GM19239 (cell line): ENCODE measurements at regions not wholly inside any gene's neighbourhood (a gene's known extent, or its start where the extent isn't known, plus 50 kb on each side); places are given as distances from the start of the nearest gene placed in this dataset.

Source experiments
- DNase-seq: peaks from one replicate; pipeline ENCODE4 v3.0.0; 2011; ENCODE audit warnings: low spot score; ENCODE audit not compliant: insufficient read length
- FAIRE-seq: peaks from 2 replicates; lab custom pipeline; 2011; peaks lifted over from hg19 to GRCh38; lab: Jason Lieb, UNC

DNA sequence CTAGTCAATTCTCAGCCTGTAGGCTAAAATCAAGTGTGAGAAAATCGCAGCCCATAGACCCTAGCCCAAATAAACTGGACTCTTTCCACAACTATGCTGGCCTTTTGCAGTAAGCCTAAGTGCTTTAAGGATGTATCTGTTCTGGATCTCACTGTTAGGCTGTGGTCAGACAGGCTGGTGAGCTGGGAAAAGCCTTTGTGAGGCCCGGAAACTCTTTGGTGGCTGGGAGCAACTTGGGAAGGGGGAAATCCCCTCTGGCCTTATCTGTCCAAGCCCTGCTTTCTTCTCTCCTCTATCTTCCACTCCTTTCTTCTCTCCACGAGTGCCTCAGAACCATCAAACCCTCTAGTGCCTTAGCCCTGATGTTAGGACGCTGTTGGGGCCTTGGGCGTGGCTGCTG lies 135.4 kb downstream of the LACC1 start:
- FAIRE-seq (no peak), DNase-seq (no peak)

DNA sequence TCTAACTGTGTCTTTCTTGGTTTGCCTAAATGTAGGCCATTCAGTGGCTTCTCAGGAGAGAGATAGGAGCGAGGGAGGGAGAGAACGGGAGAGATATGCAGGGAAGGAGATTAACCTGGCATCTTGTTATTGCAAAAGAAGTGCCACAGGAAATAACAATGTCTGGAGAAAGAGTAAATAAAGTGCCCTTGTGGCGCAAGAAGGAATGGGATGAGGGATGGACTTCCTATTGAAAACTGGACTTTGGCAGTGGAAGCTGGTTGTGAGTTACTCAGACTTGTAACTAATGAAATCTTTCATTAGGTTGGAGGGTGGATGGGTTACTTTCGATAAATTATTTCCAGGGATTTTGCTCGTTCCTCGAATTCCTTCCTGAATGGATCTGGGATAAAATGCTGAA lies 136.1 kb downstream of the LACC1 start:
- no peak for DNase-seq

DNA sequence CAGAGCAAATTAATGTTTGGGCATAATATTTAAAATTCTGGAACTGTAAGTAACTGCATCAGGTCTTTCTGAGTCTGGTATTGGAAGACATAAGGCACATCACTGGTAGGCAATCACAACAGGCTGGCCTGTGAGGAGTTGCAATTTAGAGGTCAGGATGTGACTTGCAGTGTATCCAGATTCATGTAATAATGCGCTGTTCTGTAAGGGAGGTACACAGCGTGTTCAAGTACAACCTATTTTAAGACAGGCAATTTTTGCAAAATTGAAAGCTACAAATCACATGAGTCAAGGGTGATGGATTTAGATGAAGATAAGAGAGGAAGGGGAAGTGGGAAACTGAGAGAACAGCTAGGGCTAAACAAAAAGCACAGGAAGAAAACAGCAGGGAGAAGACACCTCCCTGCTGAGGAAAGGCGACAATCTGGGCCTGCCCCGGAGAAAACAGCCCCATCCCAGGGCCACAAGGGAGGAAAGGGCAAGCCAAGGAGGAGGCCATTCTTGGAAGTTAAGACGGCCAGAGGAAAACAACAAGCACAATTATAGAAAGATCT lies 138.1 kb downstream of the LACC1 start:
- DNase-seq = no peak
- FAIRE-seq = no peak

More for the DNA sequence above, 136.1 kb downstream of the LACC1 start:
- FAIRE-seq = no peak

DNA sequence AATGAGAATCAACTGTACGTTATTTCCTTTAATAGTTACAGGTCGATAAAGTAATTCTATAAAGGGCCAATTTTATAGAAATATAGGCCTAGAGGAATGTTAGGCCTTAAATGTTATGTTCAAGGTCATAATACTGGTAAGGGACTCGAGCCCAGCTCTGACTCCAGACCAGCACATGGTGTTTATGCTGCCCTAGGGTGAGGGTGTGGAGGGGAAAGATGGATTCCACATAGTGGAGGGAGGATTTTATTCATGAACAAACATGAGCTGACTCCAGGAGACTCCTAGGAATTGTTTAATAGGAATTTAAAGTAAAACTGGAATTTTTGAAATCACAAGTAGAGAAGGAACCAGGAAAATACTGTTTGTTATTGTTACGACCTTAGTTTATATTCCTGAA lies 139.9 kb downstream of the LACC1 start:
- no peak for FAIRE-seq
- DNase-seq = no peak

DNA sequence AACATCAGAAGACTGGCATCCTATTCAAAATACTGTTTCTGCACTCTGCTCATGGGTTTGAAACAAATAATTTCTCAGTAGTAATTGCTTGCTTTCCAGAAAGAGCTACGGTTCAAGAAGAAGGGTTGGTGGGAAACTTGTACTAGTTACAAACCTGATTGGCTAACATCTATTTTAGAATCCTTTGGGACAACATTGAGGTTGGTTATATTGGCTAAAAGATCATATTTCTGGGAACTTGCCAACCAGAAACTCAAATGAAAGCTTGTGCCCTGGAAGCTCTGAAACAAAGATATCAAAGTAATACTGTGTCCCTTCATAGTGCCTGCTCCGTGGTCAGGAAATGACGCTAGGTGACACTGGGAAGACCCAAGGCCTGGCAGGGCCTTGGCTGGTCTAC lies 141.7 kb downstream of the LACC1 start:
- DNase-seq (no peak), FAIRE-seq (no peak)

DNA sequence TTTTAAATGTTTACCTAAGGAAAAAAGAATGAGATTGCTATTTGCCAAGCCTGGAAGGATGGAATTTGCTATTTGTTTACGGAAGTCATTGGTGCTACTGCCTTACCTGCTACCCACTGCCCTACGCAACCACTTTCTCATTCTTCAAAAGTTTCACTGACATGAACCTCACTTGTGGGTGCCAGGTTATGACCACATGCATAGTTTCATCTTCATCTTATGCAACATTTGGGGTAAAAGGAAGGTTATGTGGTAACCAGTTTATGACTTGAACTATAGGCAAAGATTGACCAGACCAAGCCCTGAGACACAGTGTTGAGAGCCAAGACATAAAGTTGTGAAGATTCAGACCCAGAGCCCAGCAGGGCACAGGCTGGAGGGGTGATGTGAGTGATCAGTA lies 142.5 kb downstream of the LACC1 start:
- DNase-seq (no peak), FAIRE-seq (no peak)

DNA sequence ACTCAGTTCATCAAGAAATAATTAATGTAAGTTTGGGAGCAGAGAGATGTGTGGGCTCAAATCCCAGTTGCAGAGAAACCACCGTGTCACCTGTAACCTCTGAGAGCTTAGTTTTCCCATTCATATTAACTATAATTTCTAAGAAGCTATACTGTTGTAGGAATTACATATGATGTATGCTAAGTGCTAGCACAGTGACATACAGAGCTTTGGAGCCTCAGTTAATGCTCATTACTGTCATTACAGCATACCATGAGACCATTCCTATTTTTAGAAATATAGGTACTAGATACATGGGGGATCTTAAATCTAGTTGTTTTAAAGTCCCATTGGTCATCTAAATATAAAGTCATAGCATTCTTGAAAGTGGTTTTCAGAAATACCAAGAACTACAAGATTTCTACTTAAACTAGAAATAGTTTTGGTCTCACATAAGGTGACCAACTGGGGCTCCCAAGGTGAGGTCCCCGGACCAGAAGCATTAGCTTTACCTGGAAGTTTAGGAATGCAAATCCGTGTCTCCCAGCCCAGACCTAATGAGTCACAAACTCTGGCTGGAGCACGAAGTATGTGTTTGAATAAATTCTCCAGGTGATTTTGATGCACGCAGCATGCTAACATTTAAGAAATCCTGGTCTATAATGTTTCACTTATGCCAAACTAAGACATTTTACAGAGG lies 144.6 kb downstream of the LACC1 start:
- no peak for FAIRE-seq
- no peak for DNase-seq

DNA sequence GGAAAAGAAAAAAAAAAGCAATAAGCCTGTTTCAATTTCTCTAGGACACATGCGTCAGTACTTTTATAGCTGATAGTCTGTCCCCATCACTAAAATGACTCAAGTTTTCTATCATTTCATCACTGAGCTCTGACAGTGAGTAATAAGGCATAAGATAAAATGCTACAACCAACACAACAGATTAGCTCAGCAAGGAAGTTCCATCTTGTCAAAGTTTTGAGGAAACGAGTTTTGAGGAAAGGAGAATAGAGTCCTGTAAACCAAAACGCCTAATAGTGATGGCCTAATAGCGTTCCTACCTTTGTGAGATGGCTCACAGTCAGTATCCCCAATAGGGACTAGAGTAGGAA lies 145.1 kb downstream of the LACC1 start:
- DNase-seq (no peak), FAIRE-seq (no peak)

DNA sequence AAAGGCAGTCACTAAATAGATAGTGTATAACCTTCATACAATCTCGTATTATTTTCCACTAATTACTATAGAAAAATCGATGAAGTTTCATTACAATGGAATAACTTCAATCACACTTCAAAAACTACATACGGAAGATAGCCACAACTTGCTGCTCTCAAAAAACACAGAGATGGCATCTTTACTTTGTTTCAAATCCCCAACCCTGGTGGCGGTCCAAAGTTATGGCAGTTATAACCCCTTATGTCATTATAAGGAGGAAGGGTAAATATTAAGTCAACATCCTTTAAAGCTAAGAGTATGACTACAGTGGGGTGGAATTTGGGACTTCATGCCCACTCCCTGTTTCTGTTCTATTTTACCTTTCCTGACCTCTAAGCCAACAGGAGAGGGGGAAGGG lies 146.5 kb downstream of the LACC1 start:
- DNase-seq = no peak
- FAIRE-seq = no peak

DNA sequence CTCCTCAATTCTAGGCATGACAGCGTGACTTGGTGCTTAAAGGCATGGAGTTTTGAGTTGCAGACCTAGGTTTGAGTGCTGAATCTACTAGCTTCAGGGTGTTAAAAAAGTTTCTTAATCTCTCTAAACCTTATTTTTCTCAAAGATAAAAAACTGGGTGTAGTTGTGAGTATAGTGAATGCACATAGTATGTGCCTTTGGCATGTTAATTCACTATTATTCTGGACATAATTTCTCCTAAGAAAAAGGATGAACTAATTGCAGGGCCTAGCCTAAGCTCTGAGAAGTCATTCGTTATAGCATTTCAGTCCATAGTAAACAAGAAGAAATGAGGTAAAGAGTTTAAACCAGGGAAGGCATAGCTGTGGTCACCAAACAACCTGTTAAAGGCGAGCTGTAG lies 149.0 kb downstream of the LACC1 start:
- FAIRE-seq (no peak), DNase-seq (no peak)

DNA sequence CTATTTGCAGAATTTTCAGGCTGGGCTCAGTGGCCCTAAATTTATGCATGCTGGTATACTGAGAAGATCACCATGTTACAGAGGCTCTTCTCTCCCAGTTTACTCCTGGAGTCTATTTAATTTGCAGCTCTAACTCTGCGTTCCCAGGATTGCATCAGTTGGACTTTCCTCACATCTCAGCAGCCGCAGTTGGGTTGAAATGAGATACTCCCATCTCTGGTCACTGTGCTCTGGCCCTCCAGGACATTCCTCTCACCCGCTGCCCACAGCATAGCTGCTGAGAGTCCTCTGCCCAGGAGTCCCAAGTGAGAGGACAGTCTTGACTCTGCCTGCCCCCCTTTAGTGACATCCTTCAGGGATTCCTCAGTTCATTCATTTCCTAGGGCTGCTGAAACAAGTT lies 150.9 kb downstream of the LACC1 start:
- FAIRE-seq (no peak), DNase-seq (no peak)

DNA sequence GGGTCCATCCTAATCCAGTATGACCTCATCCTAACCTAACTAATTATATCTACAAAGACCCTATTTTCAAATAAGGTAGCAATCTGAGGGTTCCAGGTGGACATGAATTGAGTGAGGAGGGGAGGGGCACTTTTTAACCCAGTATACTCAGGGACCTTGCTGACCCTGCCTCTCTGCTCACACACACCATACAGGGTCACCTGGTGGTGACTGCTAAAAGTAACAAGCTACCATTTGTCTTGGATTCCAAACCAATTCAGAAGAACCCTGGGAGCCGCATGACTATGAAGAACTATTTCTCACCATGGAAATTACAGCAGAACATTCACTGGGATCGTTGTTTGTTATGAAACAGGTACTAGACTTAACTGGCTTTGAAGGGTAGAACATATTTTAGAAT lies 151.9 kb downstream of the LACC1 start:
- DNase-seq = no peak
- FAIRE-seq = no peak

DNA sequence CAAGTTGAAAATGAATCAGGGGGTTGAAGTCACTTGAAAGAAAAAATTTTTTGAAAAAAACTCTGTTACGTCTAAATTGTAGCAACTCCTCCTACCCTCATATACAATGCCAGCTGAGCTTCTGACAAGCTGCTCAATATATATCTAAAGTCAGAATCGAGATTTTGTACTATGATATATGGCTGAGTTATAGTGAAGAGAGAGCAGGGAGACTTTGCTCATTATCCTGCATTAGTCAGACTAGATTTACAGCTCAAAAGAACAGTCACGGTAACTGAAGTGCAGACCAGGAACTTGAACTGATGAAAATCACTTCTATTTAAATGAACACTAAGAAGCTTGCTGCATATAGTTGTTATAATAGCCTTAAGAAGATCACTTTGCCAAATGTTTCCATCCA lies 153.1 kb downstream of the LACC1 start:
- FAIRE-seq = peak; percentile 31
- no peak for DNase-seq

DNA sequence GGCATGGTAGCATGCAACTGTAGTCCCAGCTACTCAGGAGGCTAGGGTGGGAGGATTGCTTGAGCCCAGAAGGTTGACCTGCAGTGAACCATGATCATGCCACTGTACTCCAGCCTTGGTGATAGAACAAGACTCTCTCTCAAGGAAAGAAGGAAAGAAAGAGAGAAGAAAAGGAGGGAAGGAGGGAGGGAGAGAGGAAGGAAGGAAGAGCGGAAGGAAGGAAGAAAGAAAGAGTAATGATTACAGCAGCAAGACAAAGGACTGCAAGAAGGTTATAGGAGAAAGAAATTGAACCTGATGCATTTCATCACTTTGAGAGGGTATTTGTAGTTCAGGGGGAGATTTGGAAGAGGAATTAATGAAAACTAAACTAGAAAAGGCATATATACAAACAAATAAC lies 155.7 kb downstream of the LACC1 start:
- FAIRE-seq (no peak), DNase-seq (no peak)

DNA sequence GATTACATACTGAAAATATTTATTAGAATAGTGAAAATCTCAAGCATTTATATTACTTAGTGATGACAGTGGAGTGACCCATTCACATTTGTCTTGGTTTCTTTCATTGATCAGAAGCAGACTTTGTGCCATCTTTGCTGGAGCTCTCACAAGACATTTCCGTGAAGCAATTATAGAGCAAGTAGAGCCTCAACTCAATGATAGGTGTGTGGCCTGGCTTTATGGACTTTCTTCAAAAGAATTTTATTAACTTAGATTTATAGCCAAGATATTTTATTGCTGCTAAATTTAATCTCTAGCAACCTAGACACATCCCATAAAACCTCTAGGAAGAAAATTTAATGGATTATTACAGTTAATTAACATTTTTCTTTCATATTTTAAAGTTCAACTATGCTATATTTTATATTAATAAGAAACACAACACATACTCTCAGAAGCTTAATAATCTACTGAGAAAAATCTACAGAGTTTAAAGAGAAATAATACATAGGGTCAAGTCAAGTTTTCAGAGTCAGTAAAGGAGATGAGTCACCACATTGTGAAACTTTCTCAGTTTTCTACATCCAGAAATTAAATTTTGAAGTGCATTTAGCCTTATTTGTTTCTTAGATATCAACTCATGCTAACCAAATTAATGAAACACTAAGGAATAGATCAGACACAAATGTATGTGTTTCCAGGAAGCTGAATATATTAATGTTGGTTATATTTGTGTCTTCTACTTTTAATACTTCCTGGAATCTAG lies 160.5 kb downstream of the LACC1 start:
- DNase-seq = no peak

DNA sequence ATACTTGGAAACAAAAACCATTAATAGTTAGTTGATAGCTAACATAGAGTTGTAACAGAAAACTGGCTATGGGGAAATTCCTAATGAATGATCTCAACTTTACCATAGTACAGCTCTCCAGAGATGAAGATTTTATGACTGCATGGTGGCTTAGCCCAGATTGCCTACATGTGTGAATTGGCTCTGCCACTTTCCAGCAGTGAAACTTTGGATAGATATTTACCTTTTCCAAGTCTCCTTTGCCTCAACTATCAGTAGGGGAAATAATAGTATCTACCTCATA lies 161.1 kb downstream of the LACC1 start:
- DNase-seq (no peak), FAIRE-seq (no peak)

More for the DNA sequence above, 160.5 kb downstream of the LACC1 start:
- FAIRE-seq = no peak

DNA sequence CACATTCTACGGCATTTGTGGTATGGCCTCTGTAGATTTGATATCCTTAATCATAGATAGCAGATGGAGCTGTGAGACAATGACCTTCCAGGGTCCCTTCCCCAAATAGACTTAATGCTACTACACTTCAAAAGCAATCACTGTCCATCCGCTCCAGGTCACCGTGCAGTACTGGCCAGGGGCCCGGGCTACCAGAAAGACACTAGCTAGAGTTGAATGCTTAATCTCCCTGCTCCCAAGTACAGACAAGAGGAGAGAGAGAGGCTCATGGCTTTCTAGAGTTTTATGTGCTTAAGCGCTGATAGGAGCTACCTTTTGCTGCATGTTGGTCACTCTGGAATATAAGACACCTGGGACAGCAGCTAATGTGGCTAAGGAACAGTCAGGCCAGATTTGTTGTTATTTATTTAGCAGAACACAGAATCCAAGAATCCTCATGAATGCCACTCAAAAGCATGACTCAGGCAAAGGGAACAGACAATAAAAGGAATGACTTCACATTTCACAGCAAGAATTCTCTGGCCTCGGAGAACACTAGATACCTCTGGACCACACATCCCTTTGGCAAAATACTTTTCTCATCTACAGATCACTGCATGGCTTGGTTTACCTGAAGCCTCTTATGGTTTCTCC lies 165.0 kb downstream of the LACC1 start:
- FAIRE-seq (no peak), DNase-seq (no peak)

DNA sequence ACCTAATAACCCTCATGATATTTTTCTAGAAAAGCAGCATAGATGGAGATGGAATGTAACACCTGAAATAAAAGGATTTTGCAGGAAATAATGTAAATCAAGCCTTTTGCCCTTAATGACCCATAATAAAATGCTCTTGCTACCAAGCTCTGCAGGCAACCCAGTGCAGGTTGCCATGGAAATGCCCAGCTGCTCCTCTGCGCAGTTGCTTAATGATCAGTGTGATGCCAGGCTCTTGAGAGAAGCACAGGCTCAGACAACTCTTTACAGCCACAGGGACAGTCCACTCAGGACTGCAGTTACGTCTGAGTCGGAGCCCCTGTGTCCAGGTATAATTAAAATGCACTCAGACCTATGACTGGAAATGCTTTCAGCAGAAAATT lies 165.5 kb downstream of the LACC1 start:
- DNase-seq (no peak), FAIRE-seq (no peak)

DNA sequence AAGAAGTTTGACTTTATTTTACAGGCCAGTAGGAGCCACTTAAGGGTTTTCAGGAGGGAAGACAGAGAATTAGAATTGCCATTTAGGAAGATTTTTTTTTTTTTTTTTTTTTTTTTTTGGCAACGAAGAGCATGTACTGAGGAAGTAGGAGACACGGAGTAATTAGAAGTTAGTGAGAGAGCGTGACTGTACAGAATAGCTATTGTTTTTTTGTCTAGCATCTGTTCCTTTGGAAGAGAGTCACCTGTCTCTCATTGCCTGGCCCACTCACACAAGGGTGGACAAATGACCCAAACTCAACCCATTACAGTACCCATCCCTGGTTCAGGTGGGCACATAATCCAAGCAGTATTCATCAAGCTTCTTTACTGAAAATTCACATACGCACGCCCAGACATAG lies 166.7 kb downstream of the LACC1 start:
- DNase-seq (no peak), FAIRE-seq (no peak)

DNA sequence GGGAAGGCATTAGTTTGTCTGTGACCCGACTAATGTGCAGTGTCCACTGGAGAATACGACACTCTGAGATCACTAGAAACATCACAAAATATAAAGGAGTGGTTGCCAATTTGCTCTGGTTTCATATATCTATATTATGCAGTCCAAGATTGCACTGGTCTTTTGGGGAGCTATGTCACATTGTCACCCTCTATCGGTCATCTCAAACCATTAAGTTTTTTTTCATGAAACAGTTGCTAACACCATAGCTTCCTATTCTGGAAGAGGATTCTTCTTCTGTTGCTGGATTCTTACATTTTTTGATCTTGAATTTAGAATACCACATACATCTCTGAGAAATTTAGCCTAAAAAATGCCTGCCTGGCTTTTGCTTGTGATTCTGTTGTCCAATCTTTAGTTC lies 168.6 kb downstream of the LACC1 start:
- FAIRE-seq (no peak), DNase-seq (no peak)

DNA sequence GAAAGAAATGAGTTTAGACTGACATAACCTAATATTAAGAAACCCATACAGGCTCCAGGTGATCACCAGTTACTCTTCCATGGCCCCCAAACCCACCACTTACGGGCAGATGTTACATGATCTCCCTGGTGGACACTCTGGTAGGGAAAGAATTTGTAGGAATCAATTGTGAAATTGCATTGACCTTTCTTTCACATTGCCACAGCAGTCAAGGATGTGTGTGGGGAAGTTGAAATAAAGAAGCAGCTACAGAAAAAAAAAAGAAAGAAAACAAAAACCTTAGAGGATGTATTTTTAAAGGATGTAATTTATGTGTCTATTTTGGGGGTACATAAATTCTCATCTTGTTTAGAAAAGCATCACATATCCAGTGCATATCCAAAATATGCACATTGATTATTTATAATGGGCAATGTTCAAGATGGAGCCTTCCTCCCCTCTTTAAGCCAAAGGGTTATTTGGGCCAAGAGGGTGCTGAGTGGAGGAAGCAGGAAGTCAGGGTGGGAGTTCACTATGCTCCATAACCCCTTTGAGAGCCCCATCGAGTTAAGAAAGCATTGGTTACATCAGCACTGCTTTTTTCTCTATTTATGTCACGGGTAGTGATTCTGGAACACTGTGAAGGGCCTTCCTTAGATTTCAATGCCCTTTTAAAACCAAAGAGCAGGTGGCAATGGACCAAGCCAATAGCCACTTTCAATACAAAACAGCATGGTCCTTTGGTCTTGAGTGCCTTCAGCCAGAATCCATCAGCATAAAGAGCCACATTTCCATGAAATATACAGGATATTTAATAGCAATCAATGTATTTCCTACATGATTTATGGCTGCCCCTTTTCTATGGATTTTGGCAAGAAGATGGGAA lies 169.6 kb downstream of the LACC1 start:
- no peak for FAIRE-seq
- no peak for DNase-seq
